Stimulated activated naive CD4-positive, alpha-beta T cell (primary cell): ENCODE measurements at regions not wholly inside any gene's neighbourhood (a gene's known extent, or its start where the extent isn't known, plus 50 kb on each side); places are given as distances from the start of the nearest gene placed in this dataset.

Experiments used
- DNase-seq, 6 experiments: peaks; one replicate each; lab custom pipeline; 2025; lab: John Stamatoyannopoulos, UW

DNA sequence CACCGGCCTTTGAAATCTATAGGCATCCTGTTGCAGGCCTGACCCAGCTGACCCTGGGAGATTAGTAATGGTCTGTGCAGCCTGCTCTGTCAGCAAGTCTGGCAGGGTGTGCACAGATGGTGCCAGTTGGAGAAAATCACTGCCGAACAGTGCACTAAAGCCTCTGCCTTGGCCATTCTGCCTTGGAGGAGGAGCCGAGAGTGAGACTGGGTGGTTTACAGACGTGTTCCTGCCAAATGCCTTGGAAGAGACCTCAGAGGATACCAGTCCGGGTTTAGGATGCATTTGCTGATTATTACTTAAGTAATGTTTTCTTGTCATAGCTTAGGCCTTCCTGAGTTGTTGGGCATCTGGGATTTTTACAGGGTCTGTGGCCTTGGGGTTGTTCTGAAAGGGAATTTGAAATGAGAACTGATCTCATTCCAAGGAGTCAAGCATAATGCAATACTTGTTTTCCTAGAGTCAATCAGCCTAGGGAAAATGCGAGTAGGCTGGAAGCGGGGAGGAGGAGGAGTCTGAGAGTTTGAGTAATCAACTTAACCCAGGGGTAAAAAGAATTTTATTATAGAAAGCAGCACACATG is 292.1 kb downstream of the SOX4 start:
- no peak for DNase-seq

DNA sequence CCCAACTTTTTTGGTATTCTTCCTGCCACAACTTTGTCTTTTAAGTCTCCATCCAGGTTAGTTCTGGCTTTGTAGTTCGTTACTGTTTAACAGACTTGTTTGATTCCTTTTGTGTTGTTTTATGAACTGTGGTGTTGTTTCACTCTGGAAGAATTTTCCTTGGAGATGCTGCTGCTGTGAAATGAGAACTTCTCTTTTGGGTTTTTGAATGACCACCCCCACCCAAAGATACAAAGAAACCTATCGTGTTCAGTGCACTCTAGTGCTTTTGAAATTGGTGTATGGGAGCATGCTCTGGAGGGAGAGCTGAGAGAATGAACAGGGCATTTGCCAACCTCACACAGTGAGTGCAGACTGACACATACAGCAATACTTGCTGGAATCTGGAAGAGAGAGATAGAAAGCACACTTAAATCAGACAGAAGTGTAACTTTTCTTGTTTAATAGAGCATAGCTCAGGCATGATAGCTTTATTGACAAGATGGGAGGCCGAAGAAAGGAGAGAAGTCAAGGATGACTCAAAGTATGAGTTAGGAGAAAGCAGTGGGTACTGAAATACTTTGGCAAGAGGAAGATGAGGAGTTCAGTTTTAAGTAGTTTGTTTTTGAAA is 293.1 kb downstream of the SOX4 start:
- DNase-seq, result no peak

DNA sequence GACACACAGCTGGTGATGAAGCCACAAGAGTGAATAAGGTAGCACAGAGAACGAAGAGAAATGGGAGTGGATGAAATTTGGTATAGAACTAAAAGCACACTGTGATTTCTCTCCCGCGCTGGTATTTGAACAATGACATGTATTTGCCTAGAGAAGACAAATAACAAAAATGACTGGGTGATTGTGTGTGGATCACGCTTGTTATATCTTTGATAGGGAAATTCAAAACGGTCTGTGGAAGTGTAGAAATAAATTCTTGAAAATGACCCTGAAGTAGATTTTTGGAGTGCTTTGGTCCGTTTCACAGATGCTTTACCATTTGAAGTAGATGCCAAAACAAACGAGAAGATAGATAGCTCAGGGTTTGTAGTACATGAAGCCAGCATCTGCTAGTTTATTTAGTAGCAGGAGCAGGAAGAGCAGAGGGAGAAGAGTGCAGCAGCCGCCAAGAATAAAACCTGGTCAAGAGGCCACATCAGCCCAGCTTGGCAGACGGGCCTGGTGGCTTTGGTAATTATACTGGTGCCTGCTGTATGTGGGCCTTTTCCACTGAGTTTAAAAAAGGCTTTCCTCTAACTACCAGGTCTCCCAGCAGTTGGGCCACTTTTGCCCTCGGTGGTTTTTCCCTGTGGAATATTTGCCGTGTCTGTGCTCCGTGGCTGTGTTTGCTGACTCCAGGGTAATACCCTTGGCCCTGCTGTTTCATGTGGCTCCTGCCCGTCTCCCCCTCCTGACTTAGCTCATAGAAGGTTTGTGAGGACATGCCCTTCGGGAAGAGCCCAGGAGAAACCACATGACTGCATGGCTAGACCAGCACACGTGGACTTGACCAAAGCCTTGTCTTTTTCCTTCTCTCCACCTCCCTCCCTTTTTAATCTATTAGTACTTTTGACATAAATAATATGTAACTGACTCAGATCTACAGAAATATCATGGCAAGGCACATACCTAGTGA is 294.0 kb downstream of the SOX4 start:
- no peak for DNase-seq

DNA sequence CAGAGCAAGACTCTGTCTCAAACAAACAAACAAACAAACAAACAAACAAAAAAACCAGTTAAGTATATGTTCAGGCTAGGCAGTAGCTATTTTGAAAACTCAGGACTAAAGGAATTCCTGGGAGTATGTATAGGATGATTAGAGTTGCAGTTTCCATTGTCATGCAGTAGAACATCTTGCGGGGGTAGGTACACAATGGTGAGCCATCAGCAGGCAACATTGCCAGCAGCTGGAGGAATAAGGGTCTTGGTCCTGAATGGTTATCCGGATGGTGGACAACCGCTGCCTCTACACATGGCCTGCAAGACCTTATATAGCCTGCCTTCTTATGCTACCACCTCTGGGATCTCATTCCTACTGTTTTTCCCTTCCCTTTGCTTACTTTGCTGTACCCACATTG is 297.5 kb downstream of the SOX4 start:
- no peak for DNase-seq

DNA sequence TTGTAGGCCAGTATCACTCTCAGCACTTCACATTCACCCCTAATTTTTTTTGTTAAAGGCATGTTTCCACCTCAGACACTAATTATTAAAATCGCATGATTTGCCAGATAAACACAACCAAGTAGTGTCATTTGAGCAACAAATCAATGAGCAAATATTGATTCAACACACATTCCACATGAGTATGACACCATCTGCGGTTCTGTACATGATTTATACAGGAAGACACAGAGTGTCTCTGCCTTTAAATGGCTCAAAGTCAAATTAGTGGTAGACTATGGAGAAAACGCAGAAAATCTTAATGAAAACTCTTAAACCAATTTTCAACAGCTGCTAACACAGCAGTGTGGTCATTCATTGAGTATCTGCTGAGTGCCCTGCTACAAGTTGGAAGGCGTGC is 300.2 kb downstream of the SOX4 start:
- no peak for DNase-seq

DNA sequence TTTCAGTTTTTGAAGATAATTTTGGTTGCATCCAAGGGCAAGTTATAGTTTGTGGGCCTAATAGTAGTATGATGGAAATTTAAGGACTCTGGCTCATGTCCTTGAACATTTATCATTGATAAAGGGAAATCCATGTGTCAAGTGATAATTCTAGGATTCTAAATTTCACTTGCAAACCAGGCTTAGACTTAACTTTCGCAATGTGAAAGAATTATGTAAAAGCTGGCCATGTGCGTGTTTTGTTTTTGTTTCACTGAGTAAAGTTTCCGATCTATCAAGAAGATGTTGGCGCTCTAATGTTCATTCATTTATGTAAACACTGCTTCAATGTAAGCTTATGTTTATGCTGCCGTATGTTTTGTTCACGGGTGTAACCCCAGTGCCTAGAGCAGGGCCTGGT is 302.0 kb downstream of the SOX4 start:
- no peak for DNase-seq

DNA sequence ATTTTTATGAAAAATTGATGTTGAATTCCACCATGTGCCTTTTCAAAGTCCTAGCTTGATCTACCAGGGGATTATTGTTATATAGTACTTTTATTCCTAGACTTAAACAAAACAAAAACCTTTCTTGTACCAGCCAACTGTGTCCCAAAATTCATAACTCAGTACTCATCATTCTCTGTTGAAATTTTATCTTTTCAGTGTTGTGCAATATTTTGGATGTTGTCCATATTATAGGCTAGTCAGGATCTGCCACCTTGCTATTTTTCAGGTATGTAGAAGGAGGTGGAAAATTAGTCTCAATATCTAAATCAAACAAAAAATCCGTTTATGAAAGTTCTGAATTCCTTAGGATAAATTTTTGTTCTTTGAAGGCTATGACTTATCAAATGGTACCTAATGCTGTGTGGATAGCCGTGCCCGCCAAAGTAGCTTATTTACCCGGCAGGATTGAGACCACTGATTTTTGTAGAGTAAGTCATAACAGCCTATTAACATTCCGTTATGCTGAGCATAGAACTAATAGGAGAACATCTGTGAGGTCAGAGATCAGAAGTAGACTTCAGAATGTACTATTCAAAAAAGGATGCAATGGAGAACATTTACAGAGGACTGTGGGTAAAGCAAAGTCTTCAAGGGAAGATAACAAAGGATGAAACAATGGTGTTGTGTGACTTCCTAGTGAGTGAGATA is 304.7 kb downstream of the SOX4 start:
- DNase-seq, result no peak

DNA sequence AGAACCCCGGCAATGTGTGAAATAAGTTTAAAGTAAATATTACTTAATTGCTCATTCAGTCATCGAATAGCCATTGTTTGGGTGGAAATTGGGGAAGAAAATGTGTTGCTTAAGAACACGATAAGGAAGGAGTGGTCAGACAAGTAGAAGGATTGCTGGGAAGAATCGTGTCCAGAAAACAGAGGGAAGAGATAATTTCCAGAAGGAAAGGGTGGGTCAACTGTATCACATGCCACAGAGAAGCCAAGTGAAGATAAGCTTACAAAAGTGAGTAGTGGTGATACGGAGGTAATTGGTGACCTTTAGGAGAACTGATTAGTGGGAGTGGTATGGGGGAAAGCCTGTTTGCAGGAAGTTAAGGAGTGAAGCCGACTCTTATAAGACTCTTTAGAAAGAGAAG is 306.2 kb downstream of the SOX4 start:
- DNase-seq, result no peak

DNA sequence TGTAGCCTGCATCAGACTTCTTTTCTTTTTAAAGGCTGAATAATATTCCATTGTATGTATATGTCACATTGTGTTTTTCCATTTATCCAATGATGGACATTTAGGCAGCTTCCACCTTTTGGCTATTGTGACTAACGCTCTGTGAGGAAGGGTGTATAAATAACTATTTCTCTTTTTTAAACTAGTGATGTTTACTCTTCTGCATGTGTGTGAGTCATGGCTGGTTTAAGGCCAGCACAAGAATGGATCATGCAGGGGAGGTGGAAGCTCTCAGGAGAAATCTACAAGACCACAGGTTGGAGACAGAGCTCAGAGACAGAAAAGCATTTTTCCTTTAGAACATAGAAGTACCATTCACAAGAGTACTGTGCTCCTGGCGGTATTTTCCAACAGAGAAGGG is 307.2 kb downstream of the SOX4 start:
- no peak for DNase-seq

DNA sequence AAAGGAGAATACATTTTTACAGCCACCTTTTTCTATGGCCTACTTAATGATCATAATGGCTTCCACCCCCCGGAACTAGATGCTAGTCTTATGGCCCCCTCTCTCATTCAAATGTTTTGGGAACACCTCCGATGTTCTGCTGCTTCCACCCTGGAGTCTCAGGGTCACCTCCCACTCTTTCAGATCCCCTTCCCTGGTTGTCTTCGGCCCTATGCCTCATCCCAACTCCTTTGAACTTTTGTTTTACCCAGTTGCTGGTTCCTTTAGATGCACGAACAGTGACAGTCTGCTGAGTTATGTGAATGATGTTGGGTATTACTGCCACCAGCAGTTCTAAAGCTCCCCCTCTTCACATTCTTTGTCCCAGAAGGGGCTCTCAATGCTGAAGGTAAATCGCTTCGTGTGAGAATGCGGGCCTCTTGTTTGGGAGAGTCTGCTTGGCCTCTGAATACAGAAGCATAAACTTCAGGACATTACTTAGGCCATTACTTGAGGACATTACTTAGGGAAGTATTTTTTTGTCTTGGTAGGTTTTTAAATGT is 309.1 kb downstream of the SOX4 start:
- no peak for DNase-seq

DNA sequence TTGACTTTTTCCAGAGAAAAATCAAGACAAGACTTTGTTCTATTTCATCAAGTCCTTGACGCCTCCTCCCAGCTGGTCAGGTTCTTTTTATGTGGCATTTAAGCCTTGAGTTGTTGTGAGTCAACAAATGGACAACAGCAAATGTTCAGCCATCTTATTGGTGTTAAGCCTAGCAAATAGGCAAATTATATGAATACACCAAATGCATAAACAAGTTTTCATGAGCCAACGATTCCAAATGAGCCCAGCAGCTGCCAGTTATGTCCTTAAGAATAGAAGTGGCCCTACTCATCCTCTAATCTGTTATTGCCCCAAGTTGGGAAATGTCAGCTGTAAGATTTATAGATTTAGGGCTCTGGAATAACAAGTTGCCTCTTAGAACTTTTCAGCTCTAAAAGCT is 312.0 kb downstream of the SOX4 start:
- DNase-seq, result no peak

DNA sequence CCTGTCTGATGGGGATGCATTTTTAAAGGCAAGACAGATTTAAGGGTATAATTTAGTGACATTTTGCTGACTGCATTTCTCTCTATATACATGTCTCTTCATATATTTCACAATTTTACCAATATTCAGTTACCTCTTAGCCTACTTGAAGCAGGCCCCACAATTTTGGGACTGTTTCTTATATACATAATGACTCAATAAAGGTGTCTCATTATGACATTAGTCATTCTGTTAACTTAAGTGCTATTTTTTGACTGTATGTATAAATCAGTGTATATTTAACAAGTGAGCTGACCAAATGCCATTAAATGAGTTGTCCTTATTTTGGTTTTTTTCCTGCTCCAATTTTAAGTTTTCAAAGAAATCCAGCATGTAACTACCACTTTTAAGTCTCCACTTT is 313.3 kb downstream of the SOX4 start:
- no peak for DNase-seq

DNA sequence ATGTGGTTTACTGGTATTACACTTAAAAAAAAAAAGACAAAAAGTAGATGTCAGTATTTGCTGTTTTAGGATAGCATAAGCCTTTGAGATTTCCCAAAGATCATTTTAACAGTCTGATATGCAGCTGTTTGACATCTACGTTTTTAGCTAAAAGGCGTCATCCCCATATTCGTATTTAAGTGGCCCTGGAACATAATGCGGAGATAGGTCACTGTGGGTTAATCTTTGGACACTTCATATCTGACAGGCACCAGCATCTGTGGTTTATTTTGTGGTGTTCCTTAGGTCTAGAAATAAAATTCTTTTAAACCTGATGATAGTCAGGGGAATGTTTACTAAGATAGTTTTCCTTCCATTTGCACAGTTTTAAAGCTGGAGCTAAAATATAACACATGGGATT is 313.7 kb downstream of the SOX4 start:
- DNase-seq, result no peak

DNA sequence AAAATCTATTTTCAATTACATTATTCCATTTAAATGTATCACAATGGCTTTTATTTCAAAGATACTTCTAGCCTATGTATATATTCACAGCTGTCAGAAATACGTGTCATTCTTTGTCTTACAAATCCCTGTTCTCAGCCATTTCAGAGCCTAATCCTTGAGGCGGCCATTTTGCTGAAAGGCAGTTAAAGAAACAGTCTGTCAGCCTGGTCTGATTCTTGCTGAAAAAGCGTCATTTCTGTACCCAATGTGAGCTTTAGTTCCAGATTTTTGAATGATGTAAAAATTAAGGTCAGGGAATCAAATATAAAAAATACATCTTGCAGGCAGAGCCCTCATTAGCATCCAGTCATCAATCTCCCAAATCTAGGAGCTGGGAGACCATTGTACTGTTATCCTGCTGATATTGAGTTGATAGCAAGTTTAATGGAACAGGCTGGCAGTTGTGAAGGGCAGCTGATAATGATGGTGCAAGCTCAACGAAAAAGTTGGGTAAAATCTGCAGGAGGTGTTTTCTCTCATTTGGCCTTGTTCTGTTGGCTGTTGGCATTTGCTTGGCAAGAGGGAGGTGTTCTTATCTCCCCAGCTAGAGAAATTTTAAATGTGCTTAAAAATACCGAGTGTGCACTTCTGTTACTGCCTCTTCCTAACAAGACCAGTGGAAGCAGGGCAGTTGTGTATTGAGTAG is 314.8 kb downstream of the SOX4 start:
- DNase-seq, result no peak

DNA sequence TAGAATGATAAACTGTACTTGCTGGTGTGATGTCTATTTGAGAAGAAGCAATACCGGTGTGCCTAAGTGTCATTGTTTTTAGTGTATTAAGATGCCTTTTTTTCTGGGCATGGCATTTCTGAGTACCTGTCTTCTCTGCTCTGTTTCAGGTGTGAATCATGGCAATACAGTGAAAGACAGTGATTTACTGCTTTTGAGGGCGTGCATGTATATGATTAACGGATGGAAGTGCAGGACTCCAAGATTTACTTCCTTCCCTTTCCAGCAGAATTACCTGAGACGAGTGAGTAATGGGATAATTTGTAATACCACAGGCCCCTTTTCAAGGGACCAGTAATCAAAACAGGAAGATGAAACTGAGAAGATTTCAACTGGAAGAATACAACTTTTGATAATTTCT is 315.8 kb downstream of the SOX4 start:
- no peak for DNase-seq

DNA sequence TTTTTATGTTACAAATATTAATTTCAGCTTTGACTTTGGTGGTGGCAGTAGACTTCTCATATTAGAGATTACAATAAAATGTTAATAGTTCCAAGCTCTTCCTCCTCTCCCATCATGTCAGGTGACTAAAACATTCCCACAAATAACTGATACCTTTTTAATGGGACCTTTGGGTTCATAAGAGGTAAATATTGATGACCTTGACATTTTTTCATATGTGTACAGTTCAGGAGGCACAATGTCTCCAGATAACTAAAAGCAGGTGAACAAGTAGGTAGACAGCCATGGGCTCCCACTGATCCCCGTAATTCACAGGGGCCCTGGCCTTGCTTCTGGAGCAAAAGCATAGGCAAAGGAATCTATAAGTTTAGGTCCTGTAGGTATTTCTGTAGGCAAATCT is 317.7 kb downstream of the SOX4 start:
- DNase-seq, result no peak

DNA sequence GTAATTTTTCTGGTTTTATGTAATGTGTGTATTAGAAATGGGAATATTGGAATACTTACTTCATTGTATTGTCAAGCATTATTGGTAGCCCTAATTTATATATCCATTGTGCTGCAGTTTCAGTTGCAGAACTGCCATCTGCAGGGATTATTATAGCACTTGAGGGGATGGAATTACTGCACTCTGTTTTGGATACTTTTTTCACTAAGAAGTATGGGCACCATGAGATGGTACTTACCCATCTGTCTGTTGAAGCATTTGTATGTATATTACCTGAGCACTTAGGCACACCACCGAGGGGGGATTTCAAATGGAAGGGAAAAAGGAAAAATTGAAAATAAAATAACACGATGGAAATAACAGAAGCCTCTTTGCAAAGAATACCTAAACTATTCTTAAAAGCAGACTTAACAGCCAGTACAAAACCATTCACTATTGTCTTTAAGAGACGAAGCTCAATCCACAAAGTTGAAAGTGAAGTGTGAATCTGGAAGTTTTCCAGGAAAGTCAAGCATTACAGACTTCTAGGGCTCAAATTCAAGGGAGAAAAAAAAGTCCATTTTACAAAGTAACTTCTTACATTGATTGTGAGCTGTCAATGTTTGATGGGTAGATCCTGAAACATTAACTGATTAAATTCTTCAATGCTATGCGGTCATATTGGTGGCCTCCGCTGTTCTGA is 318.7 kb downstream of the SOX4 start:
- no peak for DNase-seq

DNA sequence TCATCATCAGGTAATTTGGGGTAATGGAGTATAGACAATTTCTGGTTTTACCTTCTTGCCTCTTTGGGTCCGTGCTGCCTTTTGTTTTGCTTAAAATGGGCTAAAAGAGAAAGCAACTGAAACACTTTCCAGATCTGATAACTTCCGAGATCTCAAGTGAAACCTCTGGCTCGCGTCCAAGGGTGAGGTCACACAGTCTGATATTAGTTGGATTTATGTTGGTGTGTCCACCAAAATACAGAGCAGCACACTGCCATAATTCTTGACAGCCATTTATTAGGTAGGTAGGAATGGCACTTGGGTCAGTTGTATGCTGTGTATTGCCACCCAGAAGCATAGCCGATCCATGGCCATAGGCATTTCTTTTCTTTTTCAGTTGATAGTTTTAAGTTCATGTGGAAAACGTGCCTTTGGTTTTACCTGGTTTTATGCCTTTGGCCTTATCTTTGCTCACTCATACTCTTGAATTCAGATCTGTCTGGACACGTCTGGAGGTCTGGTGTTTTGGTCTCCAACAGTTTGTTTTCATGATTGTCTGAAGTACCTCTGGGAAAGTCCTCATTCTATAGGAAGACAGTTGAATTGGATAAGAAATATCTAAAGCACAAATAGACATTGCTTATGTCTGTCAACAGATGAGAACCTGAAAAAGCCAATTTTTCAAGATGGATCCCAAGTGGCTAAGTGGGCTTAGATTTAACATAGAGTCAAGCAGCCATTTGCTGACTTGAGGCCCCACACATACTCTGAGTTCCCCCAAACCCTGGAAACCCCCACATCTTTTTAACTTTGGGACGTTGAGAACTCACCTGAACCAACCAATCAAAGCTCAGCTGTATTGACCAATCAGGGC is 320.8 kb downstream of the SOX4 start:
- peak in 4 of 6 experiments; percentile 13 to 69 (median 44) for DNase-seq

DNA sequence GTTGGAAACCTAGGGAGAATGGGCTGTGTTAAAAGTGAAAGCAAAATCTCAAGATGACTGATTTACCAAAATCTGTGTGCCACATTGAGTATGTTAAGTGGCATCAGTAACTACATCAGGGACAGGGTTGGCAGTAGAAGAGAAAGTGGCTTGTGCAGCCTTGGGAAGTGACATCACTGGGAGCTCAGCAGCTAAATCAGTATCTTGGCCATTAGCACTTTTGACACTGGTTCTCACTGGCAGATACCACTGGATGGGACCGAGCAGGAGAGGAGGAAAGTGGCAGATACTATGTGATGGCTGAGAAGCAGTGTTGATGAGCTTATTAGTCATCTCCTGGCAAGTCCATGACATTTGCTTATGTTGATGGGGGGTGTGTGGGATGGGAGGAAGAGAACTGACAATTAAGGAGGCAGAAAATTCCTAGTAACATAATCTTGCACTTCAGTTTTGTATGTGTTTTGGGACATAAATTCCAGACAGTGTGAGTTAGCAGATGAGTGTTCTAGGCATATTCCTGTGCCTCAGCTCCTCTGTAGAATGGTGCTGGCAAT is 322.2 kb downstream of the SOX4 start:
- DNase-seq, result no peak

DNA sequence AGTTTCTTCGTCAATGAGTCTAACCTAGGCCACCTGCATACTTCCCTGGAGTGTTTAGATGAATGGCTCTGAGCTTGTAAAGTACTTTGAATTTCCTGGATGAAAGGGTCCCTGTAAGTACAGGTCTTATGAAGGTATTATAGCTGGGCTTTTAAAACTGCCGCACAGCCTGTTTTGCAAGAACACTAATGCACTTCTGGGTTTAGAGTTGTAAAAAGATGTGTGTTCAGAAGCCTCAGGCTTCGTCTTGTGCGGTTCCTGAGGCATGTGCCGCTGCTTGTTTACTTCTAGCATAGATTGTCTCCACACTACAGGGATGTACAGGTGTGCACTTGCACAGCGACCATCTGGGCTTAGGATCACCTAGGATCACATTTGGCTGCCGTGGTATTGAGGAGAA is 324.5 kb downstream of the SOX4 start:
- no peak for DNase-seq
